GM12873 (cell line): ENCODE measurements at regions not wholly inside any gene's neighbourhood (a gene's known extent, or its start where the extent isn't known, plus 50 kb on each side); places are given as distances from the start of the nearest gene placed in this dataset.

Source experiments
- CTCF ChIP-seq: IDR thresholded peaks from 2 replicates; pipeline ENCODE4 v1.5.1; 2012; ENCODE audit warnings: low read depth, mild to moderate bottlenecking, moderate library complexity, low read length, control low read depth; ENCODE audit not compliant: insufficient read depth; ENCODE audit errors: missing control alignments

GRCh38 chr6:113574147-113574546, 283.0 kb upstream of the MARCKS start:
- no peak for TF ChIP-seq CTCF

- no peak for TF ChIP-seq CTCF
Observed at GRCh38 chr6:113576310-113576709, 280.8 kb upstream of the MARCKS start.

- no peak for TF ChIP-seq CTCF
Observed at GRCh38 chr6:113578691-113579090, 278.5 kb upstream of the MARCKS start.

GRCh38 chr6:113584767-113585166, 272.4 kb upstream of the MARCKS start:
- TF ChIP-seq CTCF, result no peak

GRCh38 chr6:113585246-113585645, 271.9 kb upstream of the MARCKS start:
- no peak for TF ChIP-seq CTCF

GRCh38 chr6:113586413-113587077, 270.6 kb upstream of the MARCKS start:
- TF ChIP-seq CTCF, result no peak

- no peak for TF ChIP-seq CTCF
Observed at GRCh38 chr6:113587078-113587699, 270.0 kb upstream of the MARCKS start.
